ENCODE measurements at regions not wholly inside any gene's neighbourhood (a gene's known extent, or its start where the extent isn't known, plus 50 kb on each side); places are given as distances from the start of the nearest gene placed in this dataset.

- CTCF ChIA-PET = no interaction called here
- H3K27ac ChIP-seq (ENCODE audit: low read depth, low read length, poor library complexity, severe bottlenecking) = no peak overlapping the region
- DNase-seq (ENCODE audit: low spot score) = no peak
- POLR2A ChIA-PET (ENCODE audit: low non-redundant PET) = no interaction called here
- BruUV-seq (replicated peaks) = no TSS peak
- H3K4me3 ChIP-seq (ENCODE audit: low read depth, low read length, poor library complexity, severe bottlenecking) = no peak overlapping the region
- no peaks in the 10 kb centered on the region for H3K9me3 ChIP-seq (ENCODE audit: low read depth, low read length, poor library complexity, severe bottlenecking)
- H3K27me3 ChIP-seq (replicated peaks; ENCODE audit: insufficient read depth, low read depth, low read length, poor library complexity) = no peaks in the 10 kb centered on the region
- intact Hi-C loops (cut with micrococcal nuclease; ENCODE audit: unreplicated experiment) = no loop called here
- H3K36me3 ChIP-seq (ENCODE audit: insufficient read depth, low read length, poor library complexity, severe bottlenecking) = no peaks in the 10 kb centered on the region
- H3K4me1 ChIP-seq (ENCODE audit: insufficient read depth, low read length, poor library complexity, severe bottlenecking) = no peaks in the 10 kb centered on the region
- TF ChIP-seq EZH2 (IDR thresholded peaks at IDR 0.05; ENCODE audit: borderline replicate concordance, low read depth, low read length, poor library complexity, severe bottlenecking) (no peak), CTCF (conservative IDR thresholded peaks at IDR 0.05; ENCODE audit: low read depth, low read length) (no peak)
Measured at GRCh38 chr7:69122953-69123352, 475.3 kb upstream of the AUTS2 start.

- ChIA-PET POLR2A (ENCODE audit: low non-redundant PET) (no interaction called here), CTCF (no interaction called here)
- Histone ChIP-seq H3K9me3 (ENCODE audit: low read depth, low read length, poor library complexity, severe bottlenecking) (no peaks in the 10 kb centered on the region), H3K36me3 (ENCODE audit: insufficient read depth, low read length, poor library complexity, severe bottlenecking) (no peaks in the 10 kb centered on the region), H3K4me3 (ENCODE audit: low read depth, low read length, poor library complexity, severe bottlenecking) (no peak overlapping the region), H3K27ac (ENCODE audit: low read depth, low read length, poor library complexity, severe bottlenecking) (no peak overlapping the region), H3K27me3 (replicated peaks; ENCODE audit: insufficient read depth, low read depth, low read length, poor library complexity) (no peaks in the 10 kb centered on the region), H3K4me1 (ENCODE audit: insufficient read depth, low read length, poor library complexity, severe bottlenecking) (no peaks in the 10 kb centered on the region)
- TF ChIP-seq EZH2 (IDR thresholded peaks at IDR 0.05; ENCODE audit: borderline replicate concordance, low read depth, low read length, poor library complexity, severe bottlenecking) (no peak), CTCF (conservative IDR thresholded peaks at IDR 0.05; ENCODE audit: low read depth, low read length) (no peak)
- intact Hi-C loops (cut with micrococcal nuclease; ENCODE audit: unreplicated experiment) = no loop called here
- no TSS peak for BruUV-seq (replicated peaks)
- no peak for DNase-seq (ENCODE audit: low spot score)
Measured at GRCh38 chr7:69126896-69127479, 471.3 kb upstream of the AUTS2 start.

GRCh38 chr7:69129524-69129923, 468.8 kb upstream of the AUTS2 start:
- Histone ChIP-seq H3K4me3 (ENCODE audit: low read depth, low read length, poor library complexity, severe bottlenecking) (no peak overlapping the region), H3K4me1 (ENCODE audit: insufficient read depth, low read length, poor library complexity, severe bottlenecking) (no peaks in the 10 kb centered on the region), H3K9me3 (ENCODE audit: low read depth, low read length, poor library complexity, severe bottlenecking) (no peaks in the 10 kb centered on the region), H3K27ac (ENCODE audit: low read depth, low read length, poor library complexity, severe bottlenecking) (no peak overlapping the region), H3K27me3 (replicated peaks; ENCODE audit: insufficient read depth, low read depth, low read length, poor library complexity) (no peaks in the 10 kb centered on the region), H3K36me3 (ENCODE audit: insufficient read depth, low read length, poor library complexity, severe bottlenecking) (no peaks in the 10 kb centered on the region)
- TF ChIP-seq CTCF (conservative IDR thresholded peaks at IDR 0.05; ENCODE audit: low read depth, low read length) = no peak
- no peak for TF ChIP-seq EZH2 (IDR thresholded peaks at IDR 0.05; ENCODE audit: borderline replicate concordance, low read depth, low read length, poor library complexity, severe bottlenecking)
- intact Hi-C loops (cut with micrococcal nuclease; ENCODE audit: unreplicated experiment) = no loop called here
- no peak for DNase-seq (ENCODE audit: low spot score)
- no TSS peak for BruUV-seq (replicated peaks)
- CTCF ChIA-PET = no interaction called here
- POLR2A ChIA-PET (ENCODE audit: low non-redundant PET) = no interaction called here

All from A673 (cell line).